Thyroid gland (tissue), 4 donors: ENCODE measurements at regions not wholly inside any gene's neighbourhood (a gene's known extent, or its start where the extent isn't known, plus 50 kb on each side); places are given as distances from the start of the nearest gene placed in this dataset.

Experiments
- POLR2A ChIP-seq, 2 donors: fragments of 450-650 bp; IDR thresholded peaks; one replicate each; pipeline ENCODE4 v1.6.1; 2017; ENCODE audit warnings: antibody characterized with exemption in 2 of 2, mild to moderate bottlenecking in 2 of 2, moderate library complexity in 1 of 2
- TF ChIP-seq, protein P1 (sequence below), 6 experiments: fragments of 200-600 bp in 3 of 6; fragments of 450-650 bp in 3 of 6; sonication (generic) in 3 of 6; IDR thresholded peaks; one replicate each; pipeline ENCODE4 v1.5.1; 2016 to 2019; ENCODE audit warnings: antibody characterized with exemption in 6 of 6, mild to moderate bottlenecking in 2 of 6, inconsistent platforms in 1 of 6, moderate library complexity in 1 of 6

DNA sequence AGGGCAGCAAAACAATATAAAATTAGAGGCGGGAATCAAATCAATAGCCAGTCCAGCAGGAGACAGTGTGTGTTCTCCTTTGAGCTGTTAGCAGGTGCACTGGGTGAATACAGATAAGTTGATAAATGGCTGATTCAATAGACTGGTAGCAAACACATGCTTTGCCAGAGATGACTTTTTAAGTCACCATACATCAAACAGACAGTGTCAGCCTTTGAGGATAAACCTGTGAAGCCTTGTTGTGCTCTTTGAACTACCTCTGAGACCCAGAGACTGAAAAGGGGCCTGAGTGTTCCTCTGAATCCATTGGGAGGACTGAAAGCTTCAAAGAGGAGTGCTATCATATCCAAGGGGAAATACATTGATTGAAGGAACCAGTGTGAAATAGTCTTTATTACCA, 301.9 kb downstream of the RASEF start:
- TF ChIP-seq, protein P1, sequence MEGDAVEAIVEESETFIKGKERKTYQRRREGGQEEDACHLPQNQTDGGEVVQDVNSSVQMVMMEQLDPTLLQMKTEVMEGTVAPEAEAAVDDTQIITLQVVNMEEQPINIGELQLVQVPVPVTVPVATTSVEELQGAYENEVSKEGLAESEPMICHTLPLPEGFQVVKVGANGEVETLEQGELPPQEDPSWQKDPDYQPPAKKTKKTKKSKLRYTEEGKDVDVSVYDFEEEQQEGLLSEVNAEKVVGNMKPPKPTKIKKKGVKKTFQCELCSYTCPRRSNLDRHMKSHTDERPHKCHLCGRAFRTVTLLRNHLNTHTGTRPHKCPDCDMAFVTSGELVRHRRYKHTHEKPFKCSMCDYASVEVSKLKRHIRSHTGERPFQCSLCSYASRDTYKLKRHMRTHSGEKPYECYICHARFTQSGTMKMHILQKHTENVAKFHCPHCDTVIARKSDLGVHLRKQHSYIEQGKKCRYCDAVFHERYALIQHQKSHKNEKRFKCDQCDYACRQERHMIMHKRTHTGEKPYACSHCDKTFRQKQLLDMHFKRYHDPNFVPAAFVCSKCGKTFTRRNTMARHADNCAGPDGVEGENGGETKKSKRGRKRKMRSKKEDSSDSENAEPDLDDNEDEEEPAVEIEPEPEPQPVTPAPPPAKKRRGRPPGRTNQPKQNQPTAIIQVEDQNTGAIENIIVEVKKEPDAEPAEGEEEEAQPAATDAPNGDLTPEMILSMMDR (IDR thresholded peaks at IDR 0.05), result no peak
- no peak for TF ChIP-seq POLR2A (IDR thresholded peaks at IDR 0.05)
